Liver (tissue), 8 donors: ENCODE measurements at regions not wholly inside any gene's neighbourhood (a gene's known extent, or its start where the extent isn't known, plus 50 kb on each side); places are given as distances from the start of the nearest gene placed in this dataset.

Source experiments
- DNase-seq: peaks from one replicate; pipeline ENCODE4 v3.0.0-alpha.2; 2017; ENCODE audit warnings: low spot score
- H3K27ac ChIP-seq, 2 donors: one replicate each; pipeline ENCODE4 v1.7.0; 2013; ENCODE audit warnings: inconsistent platforms in 2 of 2, low read length in 2 of 2, control low read depth in 1 of 2, low read depth in 1 of 2, mild to moderate bottlenecking in 1 of 2
- H3K27me3 ChIP-seq, 4 donors: one replicate each; pipeline versions ENCODE4 v1.6.1 to v1.7.0; 2013; ENCODE audit warnings: low read length in 3 of 4, inconsistent platforms in 1 of 4, mild to moderate bottlenecking in 1 of 4, moderate library complexity in 1 of 4; ENCODE audit not compliant: control insufficient read depth in 4 of 4, insufficient read depth in 4 of 4
- H3K36me3 ChIP-seq, 4 donors: one replicate each; pipeline versions ENCODE4 v1.6.1 to v1.7.0; 2013; ENCODE audit warnings: low read length in 3 of 4, mild to moderate bottlenecking in 3 of 4, low read depth in 1 of 4, moderate library complexity in 1 of 4; ENCODE audit not compliant: control insufficient read depth in 4 of 4, insufficient read depth in 3 of 4
- H3K4me1 ChIP-seq, 4 donors: one replicate each; pipeline versions ENCODE4 v1.6.1 to v1.7.0; 2013; ENCODE audit warnings: low read length in 3 of 4, mild to moderate bottlenecking in 3 of 4, moderate library complexity in 1 of 4; ENCODE audit not compliant: control insufficient read depth in 4 of 4, insufficient read depth in 4 of 4
- H3K4me3 ChIP-seq, 3 donors: one replicate each; pipeline versions ENCODE4 v1.6.1 to v1.7.0; 2013; ENCODE audit warnings: low read length in 3 of 3, control low read depth in 1 of 3, low read depth in 1 of 3, mild to moderate bottlenecking in 1 of 3
- H3K9ac ChIP-seq, 2 donors: one replicate each; pipeline ENCODE4 v1.7.0; 2013; ENCODE audit warnings: low read length in 2 of 2, mild to moderate bottlenecking in 2 of 2, moderate library complexity in 2 of 2, control low read depth in 1 of 2, low read depth in 1 of 2
- H3K9me3 ChIP-seq, 4 donors: one replicate each; pipeline versions ENCODE4 v1.6.1 to v1.7.0; 2013; ENCODE audit warnings: low read length in 3 of 4; ENCODE audit not compliant: control insufficient read depth in 4 of 4
- EGR1 ChIP-seq, 2 donors: IDR thresholded peaks; 2 replicates each; pipeline ENCODE4 v1.6.1; 2016 to 2018; ENCODE audit warnings: antibody characterized with exemption in 2 of 2, low read depth in 2 of 2
- FOXA2 ChIP-seq: IDR thresholded peaks from 2 replicates; pipeline ENCODE4 v1.6.1; 2016; ENCODE audit warnings: antibody characterized with exemption
- GABPA ChIP-seq, 2 donors: IDR thresholded peaks in 1 of 2; conservative IDR thresholded peaks in 1 of 2; 2 replicates each; pipeline ENCODE4 v1.6.1; 2016; ENCODE audit warnings: antibody characterized with exemption in 2 of 2, mild to moderate bottlenecking in 1 of 2, moderate library complexity in 1 of 2
- HNF4A ChIP-seq, 2 donors: conservative IDR thresholded peaks; 2 replicates each; pipeline ENCODE4 v1.6.1; 2016; ENCODE audit warnings: antibody characterized with exemption in 2 of 2, mild to moderate bottlenecking in 2 of 2
- HNF4G ChIP-seq: IDR thresholded peaks from 2 replicates; pipeline ENCODE4 v1.6.1; 2016; ENCODE audit warnings: antibody characterized with exemption
- JUND ChIP-seq, 2 donors: IDR thresholded peaks; 2 replicates each; pipeline ENCODE4 v1.6.1; 2016; ENCODE audit warnings: antibody characterized with exemption in 2 of 2
- NR2F2 ChIP-seq: IDR thresholded peaks from 2 replicates; pipeline ENCODE4 v1.6.1; 2016; ENCODE audit warnings: antibody characterized with exemption
- RAD21 ChIP-seq, 2 donors: IDR thresholded peaks; 2 replicates each; pipeline ENCODE4 v1.6.1; 2016; ENCODE audit warnings: antibody characterized with exemption in 2 of 2, mild to moderate bottlenecking in 2 of 2
- RXRA ChIP-seq, 2 donors: IDR thresholded peaks; 2 replicates each; pipeline ENCODE4 v1.6.1; 2017 to 2018; ENCODE audit warnings: antibody characterized with exemption in 2 of 2, mild to moderate bottlenecking in 1 of 2
- SP1 ChIP-seq: IDR thresholded peaks from 2 replicates; pipeline ENCODE4 v1.6.1; 2018; ENCODE audit warnings: antibody characterized with exemption, mild to moderate bottlenecking
- TAF1 ChIP-seq: conservative IDR thresholded peaks from 2 replicates; pipeline ENCODE4 v1.6.1; 2016; ENCODE audit warnings: antibody characterized with exemption, mild to moderate bottlenecking
- YY1 ChIP-seq: IDR thresholded peaks from 2 replicates; pipeline ENCODE4 v1.6.1; 2016; ENCODE audit warnings: antibody characterized with exemption, mild to moderate bottlenecking
- WGBS: extraction: QIAGEN DNeasy Blood & Tissue Kit; methylation state at CpG from one replicate; pipeline ENCODE4 v1.1.7; 2013; 5-methylcytosine and 5-hydroxymethylcytosine counted together
- TF ChIP-seq, protein P1 (sequence below): IDR thresholded peaks from 2 replicates; pipeline ENCODE4 v1.6.1; 2016; ENCODE audit warnings: antibody characterized with exemption, mild to moderate bottlenecking
- TF ChIP-seq, protein P2 (sequence below): IDR thresholded peaks from 2 replicates; pipeline ENCODE4 v1.6.1; 2016; ENCODE audit warnings: antibody characterized with exemption
- TF ChIP-seq, protein P3 (sequence below): fragments of 150-350 bp; IDR thresholded peaks from 2 replicates; pipeline ENCODE4 v1.5.1; 2017; ENCODE audit warnings: improper control_type of control experiment, low read depth, low read length; ENCODE audit not compliant: missing input control
- TF ChIP-seq, protein P4 (sequence below): IDR thresholded peaks from 2 replicates; pipeline ENCODE4 v1.6.1; 2016; ENCODE audit warnings: antibody characterized with exemption
- donor health status: healthy.
- donor health status: healthy.
- donor health status: healthy.
- donor health status: healthy.
- donor health status: healthy.

DNA sequence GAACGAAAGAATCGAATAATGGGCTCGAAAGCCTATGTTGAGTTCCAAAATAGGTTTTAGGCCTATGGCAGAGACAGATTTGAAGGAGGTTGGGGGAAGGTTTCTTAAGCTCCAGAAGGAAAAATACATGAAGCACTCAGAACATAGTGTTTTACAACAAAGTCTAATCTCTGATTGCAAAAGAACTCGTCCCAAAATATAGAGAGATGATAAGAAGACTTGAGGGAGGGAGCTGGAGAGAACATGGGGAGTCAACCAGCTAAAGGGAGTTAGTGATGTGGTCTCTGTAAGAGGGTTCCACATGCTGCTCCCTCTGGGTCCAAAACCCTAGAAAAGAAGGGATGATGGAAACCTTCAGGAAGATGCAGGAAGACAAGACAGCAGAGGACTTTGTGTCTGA lies 54.8 kb upstream of the DAAM1 start:
- TF ChIP-seq RAD21 (IDR thresholded peaks at IDR 0.05), result no peak
- TF ChIP-seq, protein P1, sequence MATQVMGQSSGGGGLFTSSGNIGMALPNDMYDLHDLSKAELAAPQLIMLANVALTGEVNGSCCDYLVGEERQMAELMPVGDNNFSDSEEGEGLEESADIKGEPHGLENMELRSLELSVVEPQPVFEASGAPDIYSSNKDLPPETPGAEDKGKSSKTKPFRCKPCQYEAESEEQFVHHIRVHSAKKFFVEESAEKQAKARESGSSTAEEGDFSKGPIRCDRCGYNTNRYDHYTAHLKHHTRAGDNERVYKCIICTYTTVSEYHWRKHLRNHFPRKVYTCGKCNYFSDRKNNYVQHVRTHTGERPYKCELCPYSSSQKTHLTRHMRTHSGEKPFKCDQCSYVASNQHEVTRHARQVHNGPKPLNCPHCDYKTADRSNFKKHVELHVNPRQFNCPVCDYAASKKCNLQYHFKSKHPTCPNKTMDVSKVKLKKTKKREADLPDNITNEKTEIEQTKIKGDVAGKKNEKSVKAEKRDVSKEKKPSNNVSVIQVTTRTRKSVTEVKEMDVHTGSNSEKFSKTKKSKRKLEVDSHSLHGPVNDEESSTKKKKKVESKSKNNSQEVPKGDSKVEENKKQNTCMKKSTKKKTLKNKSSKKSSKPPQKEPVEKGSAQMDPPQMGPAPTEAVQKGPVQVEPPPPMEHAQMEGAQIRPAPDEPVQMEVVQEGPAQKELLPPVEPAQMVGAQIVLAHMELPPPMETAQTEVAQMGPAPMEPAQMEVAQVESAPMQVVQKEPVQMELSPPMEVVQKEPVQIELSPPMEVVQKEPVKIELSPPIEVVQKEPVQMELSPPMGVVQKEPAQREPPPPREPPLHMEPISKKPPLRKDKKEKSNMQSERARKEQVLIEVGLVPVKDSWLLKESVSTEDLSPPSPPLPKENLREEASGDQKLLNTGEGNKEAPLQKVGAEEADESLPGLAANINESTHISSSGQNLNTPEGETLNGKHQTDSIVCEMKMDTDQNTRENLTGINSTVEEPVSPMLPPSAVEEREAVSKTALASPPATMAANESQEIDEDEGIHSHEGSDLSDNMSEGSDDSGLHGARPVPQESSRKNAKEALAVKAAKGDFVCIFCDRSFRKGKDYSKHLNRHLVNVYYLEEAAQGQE, result no peak
- TF ChIP-seq HNF4A (conservative IDR thresholded peaks at IDR 0.05), result no peak
- no peak for TF ChIP-seq FOXA2
- TF ChIP-seq, protein P2, sequence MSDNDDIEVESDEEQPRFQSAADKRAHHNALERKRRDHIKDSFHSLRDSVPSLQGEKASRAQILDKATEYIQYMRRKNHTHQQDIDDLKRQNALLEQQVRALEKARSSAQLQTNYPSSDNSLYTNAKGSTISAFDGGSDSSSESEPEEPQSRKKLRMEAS, result no peak
- TF ChIP-seq SP1, result no peak
- no peak for DNase-seq
- no peaks in the 10 kb centered on the region for H3K9me3 ChIP-seq
- no peak overlapping the region for H3K9ac ChIP-seq
- no peaks in the 10 kb centered on the region for H3K36me3 ChIP-seq
- peaks cover 0 to 5% (median 2%) of the 10 kb centered on the region in 4 donors for H3K4me1 ChIP-seq
- no peaks in the 10 kb centered on the region for H3K27me3 ChIP-seq
- no peak overlapping the region for H3K27ac ChIP-seq
- 88% methylated on average over 4 of the region's 4 CpGs for WGBS
- no peak overlapping the region for H3K4me3 ChIP-seq

DNA sequence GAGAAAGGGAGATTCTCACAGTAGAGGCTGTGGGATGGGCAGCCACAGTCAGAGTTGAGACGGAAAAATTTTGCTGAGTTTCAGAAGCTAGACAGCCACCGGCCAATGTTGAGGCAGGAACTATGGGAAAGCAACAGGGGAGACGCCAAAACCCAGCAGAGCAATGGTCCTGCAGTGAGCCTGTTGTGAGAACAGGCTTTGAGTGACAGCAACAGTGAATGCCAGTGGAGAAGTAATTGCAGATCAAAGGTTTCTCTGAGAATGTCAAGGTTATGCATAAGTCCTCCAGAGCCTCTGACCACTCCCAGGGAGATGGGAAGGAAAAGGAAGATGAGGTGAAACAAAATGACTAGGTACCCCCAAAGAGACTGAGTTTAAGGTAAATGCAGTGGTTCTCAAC lies 54.2 kb upstream of the DAAM1 start:
- no peaks in the 10 kb centered on the region for H3K27me3 ChIP-seq
- H3K9ac ChIP-seq, result no peak overlapping the region
- no peak for DNase-seq
- no peak overlapping the region for H3K4me3 ChIP-seq
- TF ChIP-seq, protein P2, result no peak
- TF ChIP-seq YY1 (no peak), NR2F2 (no peak), FOXA2 (no peak), EGR1 (IDR thresholded peaks at IDR 0.05; ENCODE audit: low read depth in 2 of 2) (no peak), RXRA (IDR thresholded peaks at IDR 0.05) (no peak), HNF4A (conservative IDR thresholded peaks at IDR 0.05) (no peak)
- TF ChIP-seq, protein P3, sequence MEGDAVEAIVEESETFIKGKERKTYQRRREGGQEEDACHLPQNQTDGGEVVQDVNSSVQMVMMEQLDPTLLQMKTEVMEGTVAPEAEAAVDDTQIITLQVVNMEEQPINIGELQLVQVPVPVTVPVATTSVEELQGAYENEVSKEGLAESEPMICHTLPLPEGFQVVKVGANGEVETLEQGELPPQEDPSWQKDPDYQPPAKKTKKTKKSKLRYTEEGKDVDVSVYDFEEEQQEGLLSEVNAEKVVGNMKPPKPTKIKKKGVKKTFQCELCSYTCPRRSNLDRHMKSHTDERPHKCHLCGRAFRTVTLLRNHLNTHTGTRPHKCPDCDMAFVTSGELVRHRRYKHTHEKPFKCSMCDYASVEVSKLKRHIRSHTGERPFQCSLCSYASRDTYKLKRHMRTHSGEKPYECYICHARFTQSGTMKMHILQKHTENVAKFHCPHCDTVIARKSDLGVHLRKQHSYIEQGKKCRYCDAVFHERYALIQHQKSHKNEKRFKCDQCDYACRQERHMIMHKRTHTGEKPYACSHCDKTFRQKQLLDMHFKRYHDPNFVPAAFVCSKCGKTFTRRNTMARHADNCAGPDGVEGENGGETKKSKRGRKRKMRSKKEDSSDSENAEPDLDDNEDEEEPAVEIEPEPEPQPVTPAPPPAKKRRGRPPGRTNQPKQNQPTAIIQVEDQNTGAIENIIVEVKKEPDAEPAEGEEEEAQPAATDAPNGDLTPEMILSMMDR, result no peak
- no peaks in the 10 kb centered on the region for H3K9me3 ChIP-seq
- H3K27ac ChIP-seq, result no peak overlapping the region
- peaks cover 0 to 5% (median 2%) of the 10 kb centered on the region in 4 donors for H3K4me1 ChIP-seq
- H3K36me3 ChIP-seq, result no peaks in the 10 kb centered on the region
- 94% methylated on average over 3 of the region's 3 CpGs for WGBS

DNA sequence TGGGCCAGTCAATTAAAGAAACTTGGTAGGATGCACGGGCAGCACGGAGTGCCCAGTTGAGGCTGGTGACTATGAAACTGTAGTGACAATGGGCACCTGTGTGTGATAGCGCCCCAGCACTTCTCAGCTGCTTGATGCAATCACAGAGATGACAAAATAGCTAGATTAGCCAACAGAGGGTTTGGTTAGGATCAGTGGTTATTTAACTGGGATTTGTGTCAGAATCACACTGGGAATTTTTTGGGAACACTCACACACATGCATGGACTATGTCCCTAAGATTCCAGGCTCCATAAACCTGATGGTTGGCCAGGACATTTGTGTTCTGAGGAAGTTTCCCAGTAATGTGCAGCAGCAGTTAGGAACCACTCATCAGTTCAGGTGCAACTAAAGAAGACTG lies 51.2 kb upstream of the DAAM1 start:
- no peak overlapping the region for H3K27ac ChIP-seq
- no peak overlapping the region for H3K4me3 ChIP-seq
- H3K9me3 ChIP-seq, result no peaks in the 10 kb centered on the region
- no peaks in the 10 kb centered on the region for H3K36me3 ChIP-seq
- H3K4me1 ChIP-seq, result peaks cover 0 to 8% (median 3%) of the 10 kb centered on the region in 4 donors
- H3K9ac ChIP-seq, result no peak overlapping the region
- H3K27me3 ChIP-seq, result no peaks in the 10 kb centered on the region
- TF ChIP-seq RXRA (IDR thresholded peaks at IDR 0.05) (peak; percentile 37 to 47), TAF1 (no peak), YY1 (no peak), HNF4A (conservative IDR thresholded peaks at IDR 0.05) (peak; percentile 60 to 84), JUND (IDR thresholded peaks at IDR 0.05) (no peak), HNF4G (peak; percentile 65), GABPA (IDR thresholded peaks at IDR 0.05 in 1 of 2, conservative IDR thresholded peaks at IDR 0.05 in 1 of 2) (no peak), RAD21 (IDR thresholded peaks at IDR 0.05) (peak; percentile 33 to 67), SP1 (peak; percentile 75)
- TF ChIP-seq, protein P4, sequence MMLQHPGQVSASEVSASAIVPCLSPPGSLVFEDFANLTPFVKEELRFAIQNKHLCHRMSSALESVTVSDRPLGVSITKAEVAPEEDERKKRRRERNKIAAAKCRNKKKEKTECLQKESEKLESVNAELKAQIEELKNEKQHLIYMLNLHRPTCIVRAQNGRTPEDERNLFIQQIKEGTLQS, result peak; percentile 80
- TF ChIP-seq, protein P1, result no peak
- 70% methylated on average over 3 of the region's 3 CpGs for WGBS
- no peak for DNase-seq
